8988T (cell line): ENCODE measurements at regions not wholly inside any gene's neighbourhood (a gene's known extent, or its start where the extent isn't known, plus 50 kb on each side); places are given as distances from the start of the nearest gene placed in this dataset.
"Not testable (repeated sequence)": the region's sequence is repeated elsewhere in the genome, so short reads cannot be mapped to it uniquely, and the experiment has no call there.

ENCODE experiments used
- DNase-seq: peaks from one replicate; pipeline ENCODE4 v3.0.0; 2011

GRCh38 chr5:29548262-29548661 lies 1645.2 kb upstream of the CDH6 start:
- no peak for DNase-seq

- DNase-seq = no peak
These were observed 1646.1 kb upstream of the CDH6 start for GRCh38 chr5:29547236-29547865.

- no peak for DNase-seq
These were observed 1650.0 kb upstream of the CDH6 start for GRCh38 chr5:29543501-29543900.

GRCh38 chr5:29524227-29524626 lies 1669.3 kb upstream of the CDH6 start:
- DNase-seq = no peak

GRCh38 chr5:29518176-29518575 lies 1675.3 kb upstream of the CDH6 start:
- DNase-seq = no peak

GRCh38 chr5:29516224-29516623 lies 1677.3 kb upstream of the CDH6 start:
- DNase-seq = no peak

GRCh38 chr5:29508131-29508530 lies 1685.4 kb upstream of the CDH6 start:
- no peak for DNase-seq

- DNase-seq = no peak
These were observed 1689.1 kb upstream of the CDH6 start for GRCh38 chr5:29504411-29504810.

- no peak for DNase-seq
These were observed 1694.6 kb upstream of the CDH6 start for GRCh38 chr5:29498860-29499259.

- DNase-seq = no peak
These were observed 1695.1 kb upstream of the CDH6 start for GRCh38 chr5:29498412-29498811.

- DNase-seq = no peak
These were observed 1708.2 kb upstream of the CDH6 start for GRCh38 chr5:29485333-29485732.

GRCh38 chr5:29469581-29469980 lies 1723.9 kb upstream of the CDH6 start:
- DNase-seq = no peak

GRCh38 chr5:29462241-29462640 lies 1731.2 kb upstream of the CDH6 start:
- no peak for DNase-seq

- no peak for DNase-seq
These were observed 1732.4 kb upstream of the CDH6 start for GRCh38 chr5:29460971-29461559.

GRCh38 chr5:29451004-29451403 lies 1742.5 kb upstream of the CDH6 start:
- not testable (repeated sequence) for DNase-seq

GRCh38 chr5:29414681-29415080 lies 1778.8 kb upstream of the CDH6 start:
- DNase-seq = no peak

GRCh38 chr5:29412979-29413378 lies 1780.5 kb upstream of the CDH6 start:
- no peak for DNase-seq

- no peak for DNase-seq
These were observed 1791.2 kb upstream of the CDH6 start for GRCh38 chr5:29402270-29402669.

GRCh38 chr5:29389993-29390392 lies 1803.5 kb upstream of the CDH6 start:
- no peak for DNase-seq

GRCh38 chr5:29387384-29387783 lies 1806.1 kb upstream of the CDH6 start:
- no peak for DNase-seq

GRCh38 chr5:29382780-29383179 lies 1810.7 kb upstream of the CDH6 start:
- DNase-seq = no peak

GRCh38 chr5:29380029-29380428 lies 1813.5 kb upstream of the CDH6 start:
- DNase-seq = no peak

GRCh38 chr5:29379619-29380018 lies 1813.9 kb upstream of the CDH6 start:
- DNase-seq = no peak

- no peak for DNase-seq
These were observed 1815.4 kb upstream of the CDH6 start for GRCh38 chr5:29378104-29378503.

GRCh38 chr5:29370248-29370647 lies 1823.2 kb upstream of the CDH6 start:
- no peak for DNase-seq
